ENCODE measurements at regions not wholly inside any gene's neighbourhood (a gene's known extent, or its start where the extent isn't known, plus 50 kb on each side); places are given as distances from the start of the nearest gene placed in this dataset.
"Not testable (repeated sequence)": the region's sequence is repeated elsewhere in the genome, so short reads cannot be mapped to it uniquely, and the experiment has no call there.

GRCh38 chr2:131673400-131674173, 145.9 kb downstream of the CCDC74A start:
- Mint-ChIP-seq H3K4me1 (ENCODE audit: insufficient read depth, unreplicated experiment) (peaks cover 9% of the 10 kb centered on the region), H3K36me3 (ENCODE audit: insufficient read depth, unreplicated experiment) (no peaks in the 10 kb centered on the region), H3K27ac (ENCODE audit: low read depth, unreplicated experiment) (no peak overlapping the region), H3K27me3 (ENCODE audit: insufficient read depth, unreplicated experiment) (peaks cover 19% of the 10 kb centered on the region), H3K4me3 (ENCODE audit: unreplicated experiment) (peak overlapping the region; percentile 52), H3K9me3 (ENCODE audit: unreplicated experiment) (no peaks in the 10 kb centered on the region)
- POLR2A ChIA-PET: interaction anchor here (0.9 to 1.5 kb wide), 4 partner anchors 9 to 520 kb away, joined by 3 to 5 read pairs (median 4); partner anchors contain the start of gene MZT2A
- CTCF ChIA-PET: interaction anchor here (0.6 to 4.3 kb wide), 25 partner anchors 9 to 540 kb away, joined by 3 to 76 read pairs (median 4); partner anchors contain the start of gene MZT2A
- DNase-seq (ENCODE audit: unreplicated experiment): peak; percentile 77
- BruUV-seq (replicated peaks): no TSS peak
- intact Hi-C loops (cut with micrococcal nuclease): loop anchor here (1.0 to 10.0 kb wide), 3 partner anchors 129 to 260 kb away; partner anchors contain the start of gene MZT2A
- peak; percentile 77 for TF ChIP-seq CTCF (IDR thresholded peaks at IDR 0.05; ENCODE audit: unreplicated experiment)

GRCh38 chr2:131674174-131674507, 146.5 kb downstream of the CCDC74A start:
- Mint-ChIP-seq H3K4me1 (ENCODE audit: insufficient read depth, unreplicated experiment) (peaks cover 4% of the 10 kb centered on the region), H3K4me3 (ENCODE audit: unreplicated experiment) (peak overlapping the region; percentile 52), H3K9me3 (ENCODE audit: unreplicated experiment) (no peaks in the 10 kb centered on the region), H3K27me3 (ENCODE audit: insufficient read depth, unreplicated experiment) (peaks cover 19% of the 10 kb centered on the region), H3K27ac (ENCODE audit: low read depth, unreplicated experiment) (no peak overlapping the region), H3K36me3 (ENCODE audit: insufficient read depth, unreplicated experiment) (no peaks in the 10 kb centered on the region)
- BruUV-seq (replicated peaks): no TSS peak
- ChIA-PET CTCF (interaction anchor here (0.8 to 4.3 kb wide), 14 partner anchors 8 to 524 kb away, joined by 3 to 76 read pairs (median 11); partner anchors contain the start of gene MZT2A), POLR2A (interaction anchor here (0.9 to 1.5 kb wide), 2 partner anchors 8 to 181 kb away, joined by 3 to 4 read pairs; no protein-coding TSS in a partner anchor)
- DNase-seq (ENCODE audit: unreplicated experiment): no peak
- no peak for TF ChIP-seq CTCF (IDR thresholded peaks at IDR 0.05; ENCODE audit: unreplicated experiment)
- intact Hi-C loops (cut with micrococcal nuclease): loop anchor here (1.0 to 10.0 kb wide), 3 partner anchors 128 to 261 kb away; partner anchors contain the start of gene MZT2A

GRCh38 chr2:131681611-131682121, 154.0 kb downstream of the CCDC74A start:
- intact Hi-C loops (cut with micrococcal nuclease); H3K36me3 Mint-ChIP-seq (ENCODE audit: insufficient read depth, unreplicated experiment); H3K9me3 Mint-ChIP-seq (ENCODE audit: unreplicated experiment); DNase-seq (ENCODE audit: unreplicated experiment); BruUV-seq (replicated peaks): not testable (repeated sequence)
- peaks cover 27% of the 10 kb centered on the region for H3K4me1 Mint-ChIP-seq (ENCODE audit: insufficient read depth, unreplicated experiment)
- peak overlapping the region; percentile 80 for H3K4me3 Mint-ChIP-seq (ENCODE audit: unreplicated experiment)
- peaks cover 13% of the 10 kb centered on the region for H3K27me3 Mint-ChIP-seq (ENCODE audit: insufficient read depth, unreplicated experiment)
- H3K27ac Mint-ChIP-seq (ENCODE audit: low read depth, unreplicated experiment): peak overlapping the region; percentile 63
- POLR2A ChIA-PET: interaction anchor here (0.9 to 2.1 kb wide), 5 partner anchors 8 to 1339 kb away, joined by 3 to 10 read pairs (median 4); partner anchors contain the start of genes IMP4 and MZT2A
- CTCF ChIA-PET: interaction anchor here (1.2 to 2.6 kb wide), 6 partner anchors 9 to 189 kb away, joined by 3 to 36 read pairs (median 11); partner anchors contain the start of gene MZT2A

GRCh38 chr2:131682122-131682944, 154.6 kb downstream of the CCDC74A start:
- Mint-ChIP-seq H3K4me3 (ENCODE audit: unreplicated experiment) (peak overlapping the region; percentile 80), H3K4me1 (ENCODE audit: insufficient read depth, unreplicated experiment) (peaks cover 27% of the 10 kb centered on the region), H3K9me3 (ENCODE audit: unreplicated experiment) (no peaks in the 10 kb centered on the region), H3K27me3 (ENCODE audit: insufficient read depth, unreplicated experiment) (peaks cover 6% of the 10 kb centered on the region), H3K27ac (ENCODE audit: low read depth, unreplicated experiment) (peak overlapping the region; percentile 63), H3K36me3 (ENCODE audit: insufficient read depth, unreplicated experiment) (peaks cover 6% of the 10 kb centered on the region)
- intact Hi-C loops (cut with micrococcal nuclease): no loop called here
- TF ChIP-seq CTCF (IDR thresholded peaks at IDR 0.05; ENCODE audit: unreplicated experiment): peak; percentile 31
- BruUV-seq (replicated peaks): no TSS peak
- POLR2A ChIA-PET: interaction anchor here (0.9 to 2.1 kb wide), 5 partner anchors 9 to 1340 kb away, joined by 3 to 10 read pairs (median 4); partner anchors contain the start of genes IMP4 and MZT2A
- CTCF ChIA-PET: interaction anchor here (1.0 to 2.6 kb wide), 7 partner anchors 9 to 528 kb away, joined by 3 to 36 read pairs (median 10); partner anchors contain the start of gene MZT2A
- DNase-seq (ENCODE audit: unreplicated experiment): peak; percentile 86

GRCh38 chr2:131682945-131683330, 155.2 kb downstream of the CCDC74A start:
- H3K27ac Mint-ChIP-seq (ENCODE audit: low read depth, unreplicated experiment): peak overlapping the region; percentile 63
- intact Hi-C loops (cut with micrococcal nuclease): not testable (repeated sequence)
- POLR2A ChIA-PET: interaction anchor here (1.4 to 2.1 kb wide), 2 partner anchors 14 to 190 kb away, joined by 4 to 10 read pairs; partner anchors contain the start of gene MZT2A

More at GRCh38 chr2:131682945-131683330, 155.2 kb downstream of the CCDC74A start:
- BruUV-seq (replicated peaks); H3K9me3 Mint-ChIP-seq (ENCODE audit: unreplicated experiment); H3K27me3 Mint-ChIP-seq (ENCODE audit: insufficient read depth, unreplicated experiment): not testable (repeated sequence)
- H3K4me1 Mint-ChIP-seq (ENCODE audit: insufficient read depth, unreplicated experiment): peaks cover 27% of the 10 kb centered on the region
- peak overlapping the region; percentile 80 for H3K4me3 Mint-ChIP-seq (ENCODE audit: unreplicated experiment)
- H3K36me3 Mint-ChIP-seq (ENCODE audit: insufficient read depth, unreplicated experiment): peaks cover 10% of the 10 kb centered on the region
- CTCF ChIA-PET: interaction anchor here (0.6 to 2.6 kb wide), 6 partner anchors 8 to 865 kb away, joined by 3 to 36 read pairs (median 11); partner anchors contain the start of gene MZT2A
- DNase-seq (ENCODE audit: unreplicated experiment): peak; percentile 39

All from MCF 10A (cell line).